Activated naive CD4-positive, alpha-beta T cell treated with anti-CD3 and anti-CD28 coated beads, Interleukin-2, amount 50 U/mL, for 72 hours (primary cell): ENCODE measurements at regions not wholly inside any gene's neighbourhood (a gene's known extent, or its start where the extent isn't known, plus 50 kb on each side); places are given as distances from the start of the nearest gene placed in this dataset.

Experiments
- ATAC-seq, 2 donors: fragments of 150-1000 bp; cut with Tn5 transposase; 2 replicates each; pipeline ENCODE4 v1.10.0; 2021; ENCODE audit warnings: mild to moderate bottlenecking in 2 of 2, moderate library complexity in 2 of 2
- DNase-seq, 2 donors: peaks; one replicate each; pipeline ENCODE4 v3.0.0; 2021 to 2022; ENCODE audit warnings: low spot score in 2 of 2
- H3K27ac Mint-ChIP-seq, 2 donors: one replicate each; pipeline ENCODE4 v1.8.0; 2022; ENCODE audit warnings: mild to moderate bottlenecking in 2 of 2, mixed read lengths in 2 of 2
- H3K36me3 Mint-ChIP-seq, 2 donors: one replicate each; pipeline ENCODE4 v1.8.0; 2022; ENCODE audit warnings: mixed read lengths in 2 of 2
- H3K9me3 Mint-ChIP-seq, 2 donors: one replicate each; pipeline ENCODE4 v1.8.0; 2022; ENCODE audit warnings: mixed read lengths in 2 of 2

GRCh38 chr4:156710365-156711192, 261.0 kb downstream of the PDGFC start:
- Mint-ChIP-seq H3K36me3 (peaks cover 0 to 4% of the 10 kb centered on the region in 2 donors), H3K9me3 (peaks cover 4 to 9% of the 10 kb centered on the region in 2 donors), H3K27ac (no peak overlapping the region)
- ATAC-seq (no peak), DNase-seq (no peak)

GRCh38 chr4:156705311-156705710, 266.3 kb downstream of the PDGFC start:
- DNase-seq (no peak), ATAC-seq (no peak)
- H3K9me3 Mint-ChIP-seq, result no peaks in the 10 kb centered on the region
- H3K36me3 Mint-ChIP-seq, result peaks cover 0 to 4% of the 10 kb centered on the region in 2 donors
- no peak overlapping the region for H3K27ac Mint-ChIP-seq

- no peak for ATAC-seq
- peaks cover 4% of the 10 kb centered on the region in 2 donors for H3K9me3 Mint-ChIP-seq
- H3K36me3 Mint-ChIP-seq, result no peaks in the 10 kb centered on the region
- DNase-seq, result no peak
- no peak overlapping the region for H3K27ac Mint-ChIP-seq
Measured at GRCh38 chr4:156695163-156695562, 276.4 kb downstream of the PDGFC start.

- H3K36me3 Mint-ChIP-seq, result no peaks in the 10 kb centered on the region
- DNase-seq, result no peak
- peaks cover 4% of the 10 kb centered on the region in 2 donors for H3K9me3 Mint-ChIP-seq
- no peak for ATAC-seq
- H3K27ac Mint-ChIP-seq, result no peak overlapping the region
Measured at GRCh38 chr4:156694413-156694812, 277.2 kb downstream of the PDGFC start.

- Mint-ChIP-seq H3K9me3 (peaks cover 0 to 4% of the 10 kb centered on the region in 2 donors), H3K27ac (no peak overlapping the region), H3K36me3 (no peaks in the 10 kb centered on the region)
- ATAC-seq, result no peak
- no peak for DNase-seq
Measured at GRCh38 chr4:156693557-156693956, 278.0 kb downstream of the PDGFC start.

GRCh38 chr4:156692016-156692415, 279.6 kb downstream of the PDGFC start:
- Mint-ChIP-seq H3K27ac (no peak overlapping the region), H3K36me3 (no peaks in the 10 kb centered on the region), H3K9me3 (peaks cover 0 to 4% of the 10 kb centered on the region in 2 donors)
- ATAC-seq (no peak), DNase-seq (no peak)

GRCh38 chr4:156690572-156690971, 281.0 kb downstream of the PDGFC start:
- no peak for DNase-seq
- peaks cover 0 to 3% of the 10 kb centered on the region in 2 donors for H3K9me3 Mint-ChIP-seq
- H3K36me3 Mint-ChIP-seq, result no peaks in the 10 kb centered on the region
- no peak for ATAC-seq
- no peak overlapping the region for H3K27ac Mint-ChIP-seq

GRCh38 chr4:156686120-156686519, 285.5 kb downstream of the PDGFC start:
- no peak for DNase-seq
- Mint-ChIP-seq H3K9me3 (no peaks in the 10 kb centered on the region), H3K36me3 (no peaks in the 10 kb centered on the region), H3K27ac (no peak overlapping the region)
- ATAC-seq, result no peak

- Mint-ChIP-seq H3K36me3 (no peaks in the 10 kb centered on the region), H3K27ac (no peak overlapping the region), H3K9me3 (no peaks in the 10 kb centered on the region)
- DNase-seq (no peak), ATAC-seq (no peak)
Measured at GRCh38 chr4:156685308-156685707, 286.3 kb downstream of the PDGFC start.

- DNase-seq, result no peak
- Mint-ChIP-seq H3K9me3 (peaks cover 0 to 3% of the 10 kb centered on the region in 2 donors), H3K27ac (no peak overlapping the region), H3K36me3 (no peaks in the 10 kb centered on the region)
- ATAC-seq, result no peak
Measured at GRCh38 chr4:156677656-156678055, 293.9 kb downstream of the PDGFC start.

GRCh38 chr4:156677131-156677531, 294.5 kb downstream of the PDGFC start:
- ATAC-seq, result no peak
- H3K27ac Mint-ChIP-seq, result no peak overlapping the region
- no peak for DNase-seq
- no peaks in the 10 kb centered on the region for H3K36me3 Mint-ChIP-seq
- peaks cover 0 to 3% of the 10 kb centered on the region in 2 donors for H3K9me3 Mint-ChIP-seq

- no peaks in the 10 kb centered on the region for H3K36me3 Mint-ChIP-seq
- H3K27ac Mint-ChIP-seq, result no peak overlapping the region
- H3K9me3 Mint-ChIP-seq, result peaks cover 0 to 3% of the 10 kb centered on the region in 2 donors
- no peak for DNase-seq
- no peak for ATAC-seq
Measured at GRCh38 chr4:156676116-156676851, 295.3 kb downstream of the PDGFC start.

GRCh38 chr4:156673483-156673882, 298.1 kb downstream of the PDGFC start:
- Mint-ChIP-seq H3K36me3 (no peaks in the 10 kb centered on the region), H3K27ac (no peak overlapping the region), H3K9me3 (peaks cover 5 to 7% of the 10 kb centered on the region in 2 donors)
- DNase-seq, result no peak
- ATAC-seq, result no peak

- ATAC-seq (no peak), DNase-seq (no peak)
- Mint-ChIP-seq H3K27ac (no peak overlapping the region), H3K36me3 (no peaks in the 10 kb centered on the region), H3K9me3 (peaks cover 5 to 6% of the 10 kb centered on the region in 2 donors)
Measured at GRCh38 chr4:156672492-156673305, 298.9 kb downstream of the PDGFC start.

- Mint-ChIP-seq H3K27ac (no peak overlapping the region), H3K36me3 (no peaks in the 10 kb centered on the region), H3K9me3 (peaks cover 5 to 12% of the 10 kb centered on the region in 2 donors)
- no peak for DNase-seq
- ATAC-seq, result no peak
Measured at GRCh38 chr4:156665780-156666366, 305.7 kb downstream of the PDGFC start.

GRCh38 chr4:156663663-156664062, 307.9 kb downstream of the PDGFC start:
- ATAC-seq, result no peak
- peaks cover 0 to 12% of the 10 kb centered on the region in 2 donors for H3K9me3 Mint-ChIP-seq
- no peak overlapping the region for H3K27ac Mint-ChIP-seq
- DNase-seq, result no peak
- no peaks in the 10 kb centered on the region for H3K36me3 Mint-ChIP-seq
